ENCODE measurements at regions not wholly inside any gene's neighbourhood (a gene's known extent, or its start where the extent isn't known, plus 50 kb on each side); places are given as distances from the start of the nearest gene placed in this dataset.

GRCh38 chr15:94910166-94910565 is 678.8 kb downstream of the MCTP2 start:
- Mint-ChIP-seq H3K4me3 (no peak overlapping the region), H3K27ac (no peak overlapping the region), H3K36me3 (no peaks in the 10 kb centered on the region), H3K9me3 (peaks cover 26% of the 10 kb centered on the region), H3K4me1 (no peaks in the 10 kb centered on the region), H3K27me3 (ENCODE audit: low read depth) (no peaks in the 10 kb centered on the region)
- ChIA-PET POLR2A (no interaction called here), CTCF (no interaction called here)
- ATAC-seq (no peak), DNase-seq (ENCODE audit: low spot score) (no peak)
- no peak for TF ChIP-seq TEAD4 (CRISPR knock-in tag; IDR thresholded peaks at IDR 0.05)
- TF ChIP-seq, protein P1, sequence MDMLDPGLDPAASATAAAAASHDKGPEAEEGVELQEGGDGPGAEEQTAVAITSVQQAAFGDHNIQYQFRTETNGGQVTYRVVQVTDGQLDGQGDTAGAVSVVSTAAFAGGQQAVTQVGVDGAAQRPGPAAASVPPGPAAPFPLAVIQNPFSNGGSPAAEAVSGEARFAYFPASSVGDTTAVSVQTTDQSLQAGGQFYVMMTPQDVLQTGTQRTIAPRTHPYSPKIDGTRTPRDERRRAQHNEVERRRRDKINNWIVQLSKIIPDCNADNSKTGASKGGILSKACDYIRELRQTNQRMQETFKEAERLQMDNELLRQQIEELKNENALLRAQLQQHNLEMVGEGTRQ (CRISPR knock-in tag; IDR thresholded peaks at IDR 0.05): no peak

GRCh38 chr15:94912760-94913159 is 681.4 kb downstream of the MCTP2 start:
- Mint-ChIP-seq H3K36me3 (no peaks in the 10 kb centered on the region), H3K4me3 (no peak overlapping the region), H3K27ac (no peak overlapping the region), H3K27me3 (ENCODE audit: low read depth) (no peaks in the 10 kb centered on the region), H3K4me1 (no peaks in the 10 kb centered on the region), H3K9me3 (peaks cover 15% of the 10 kb centered on the region)
- ATAC-seq (no peak), DNase-seq (ENCODE audit: low spot score) (no peak)
- ChIA-PET POLR2A (no interaction called here), CTCF (no interaction called here)
- TF ChIP-seq ATF2 (CRISPR knock-in tag; IDR thresholded peaks at IDR 0.05; ENCODE audit: borderline replicate concordance, low read depth) (no peak), FOXK1 (CRISPR knock-in tag; IDR thresholded peaks at IDR 0.05) (no peak), AFF4 (CRISPR knock-in tag; IDR thresholded peaks at IDR 0.05; ENCODE audit: borderline replicate concordance) (no peak), ZNF138 (CRISPR knock-in tag; conservative IDR thresholded peaks at IDR 0.05) (no peak), ZNF416 (CRISPR knock-in tag; IDR thresholded peaks at IDR 0.05) (no peak), RORB (CRISPR knock-in tag; IDR thresholded peaks at IDR 0.05) (no peak), MXD4 (CRISPR knock-in tag; IDR thresholded peaks at IDR 0.05; ENCODE audit: borderline replicate concordance) (no peak), FOXJ3 (CRISPR knock-in tag; IDR thresholded peaks at IDR 0.05; ENCODE audit: borderline replicate concordance) (no peak), FOXP1 (CRISPR knock-in tag; IDR thresholded peaks at IDR 0.05; ENCODE audit: borderline replicate concordance) (no peak), ZNF219 (CRISPR knock-in tag; IDR thresholded peaks at IDR 0.05; ENCODE audit: borderline replicate concordance) (no peak), ELF4 (CRISPR knock-in tag; IDR thresholded peaks at IDR 0.05; ENCODE audit: low read depth) (no peak)
- TF ChIP-seq, protein P2, sequence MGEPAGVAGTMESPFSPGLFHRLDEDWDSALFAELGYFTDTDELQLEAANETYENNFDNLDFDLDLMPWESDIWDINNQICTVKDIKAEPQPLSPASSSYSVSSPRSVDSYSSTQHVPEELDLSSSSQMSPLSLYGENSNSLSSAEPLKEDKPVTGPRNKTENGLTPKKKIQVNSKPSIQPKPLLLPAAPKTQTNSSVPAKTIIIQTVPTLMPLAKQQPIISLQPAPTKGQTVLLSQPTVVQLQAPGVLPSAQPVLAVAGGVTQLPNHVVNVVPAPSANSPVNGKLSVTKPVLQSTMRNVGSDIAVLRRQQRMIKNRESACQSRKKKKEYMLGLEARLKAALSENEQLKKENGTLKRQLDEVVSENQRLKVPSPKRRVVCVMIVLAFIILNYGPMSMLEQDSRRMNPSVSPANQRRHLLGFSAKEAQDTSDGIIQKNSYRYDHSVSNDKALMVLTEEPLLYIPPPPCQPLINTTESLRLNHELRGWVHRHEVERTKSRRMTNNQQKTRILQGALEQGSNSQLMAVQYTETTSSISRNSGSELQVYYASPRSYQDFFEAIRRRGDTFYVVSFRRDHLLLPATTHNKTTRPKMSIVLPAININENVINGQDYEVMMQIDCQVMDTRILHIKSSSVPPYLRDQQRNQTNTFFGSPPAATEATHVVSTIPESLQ (CRISPR knock-in tag; IDR thresholded peaks at IDR 0.05): no peak
- TF ChIP-seq, protein P3, sequence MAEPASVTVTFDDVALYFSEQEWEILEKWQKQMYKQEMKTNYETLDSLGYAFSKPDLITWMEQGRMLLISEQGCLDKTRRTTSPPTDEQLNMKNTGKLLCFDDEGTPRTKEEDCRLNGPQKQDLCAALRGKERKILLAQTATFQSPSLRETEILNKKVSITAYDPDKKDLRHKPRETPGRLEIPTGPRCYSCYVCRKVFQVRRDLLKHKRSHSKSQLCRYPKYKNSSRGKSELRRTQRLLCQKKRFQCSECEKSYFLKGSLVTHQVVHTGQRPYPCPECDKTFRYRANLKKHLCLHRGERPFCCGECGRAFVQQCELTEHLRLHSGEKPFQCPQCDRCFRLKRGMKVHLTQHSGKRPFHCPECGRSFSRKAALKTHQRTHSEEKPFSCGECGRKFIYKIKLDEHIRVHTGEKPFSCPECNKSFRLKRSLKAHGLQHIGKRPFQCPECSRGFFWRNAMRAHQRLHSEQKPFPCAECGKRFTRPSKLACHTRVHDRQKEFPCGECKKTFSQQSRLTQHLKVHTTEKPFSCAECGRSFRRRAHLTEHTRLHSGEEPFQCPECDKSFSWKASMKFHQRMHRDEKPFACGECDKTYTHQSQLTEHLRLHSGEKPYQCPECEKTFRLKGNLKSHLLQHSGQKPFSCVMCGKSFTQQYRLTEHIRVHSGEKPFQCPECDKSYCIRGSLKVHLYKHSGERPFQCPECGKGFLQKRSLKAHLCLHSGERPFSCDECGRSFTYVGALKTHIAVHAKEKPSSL (CRISPR knock-in tag; conservative IDR thresholded peaks at IDR 0.05): no peak
- TF ChIP-seq, protein P4, sequence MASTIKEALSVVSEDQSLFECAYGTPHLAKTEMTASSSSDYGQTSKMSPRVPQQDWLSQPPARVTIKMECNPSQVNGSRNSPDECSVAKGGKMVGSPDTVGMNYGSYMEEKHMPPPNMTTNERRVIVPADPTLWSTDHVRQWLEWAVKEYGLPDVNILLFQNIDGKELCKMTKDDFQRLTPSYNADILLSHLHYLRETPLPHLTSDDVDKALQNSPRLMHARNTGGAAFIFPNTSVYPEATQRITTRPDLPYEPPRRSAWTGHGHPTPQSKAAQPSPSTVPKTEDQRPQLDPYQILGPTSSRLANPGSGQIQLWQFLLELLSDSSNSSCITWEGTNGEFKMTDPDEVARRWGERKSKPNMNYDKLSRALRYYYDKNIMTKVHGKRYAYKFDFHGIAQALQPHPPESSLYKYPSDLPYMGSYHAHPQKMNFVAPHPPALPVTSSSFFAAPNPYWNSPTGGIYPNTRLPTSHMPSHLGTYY (CRISPR knock-in tag; IDR thresholded peaks at IDR 0.05): no peak
- TF ChIP-seq, protein P5, sequence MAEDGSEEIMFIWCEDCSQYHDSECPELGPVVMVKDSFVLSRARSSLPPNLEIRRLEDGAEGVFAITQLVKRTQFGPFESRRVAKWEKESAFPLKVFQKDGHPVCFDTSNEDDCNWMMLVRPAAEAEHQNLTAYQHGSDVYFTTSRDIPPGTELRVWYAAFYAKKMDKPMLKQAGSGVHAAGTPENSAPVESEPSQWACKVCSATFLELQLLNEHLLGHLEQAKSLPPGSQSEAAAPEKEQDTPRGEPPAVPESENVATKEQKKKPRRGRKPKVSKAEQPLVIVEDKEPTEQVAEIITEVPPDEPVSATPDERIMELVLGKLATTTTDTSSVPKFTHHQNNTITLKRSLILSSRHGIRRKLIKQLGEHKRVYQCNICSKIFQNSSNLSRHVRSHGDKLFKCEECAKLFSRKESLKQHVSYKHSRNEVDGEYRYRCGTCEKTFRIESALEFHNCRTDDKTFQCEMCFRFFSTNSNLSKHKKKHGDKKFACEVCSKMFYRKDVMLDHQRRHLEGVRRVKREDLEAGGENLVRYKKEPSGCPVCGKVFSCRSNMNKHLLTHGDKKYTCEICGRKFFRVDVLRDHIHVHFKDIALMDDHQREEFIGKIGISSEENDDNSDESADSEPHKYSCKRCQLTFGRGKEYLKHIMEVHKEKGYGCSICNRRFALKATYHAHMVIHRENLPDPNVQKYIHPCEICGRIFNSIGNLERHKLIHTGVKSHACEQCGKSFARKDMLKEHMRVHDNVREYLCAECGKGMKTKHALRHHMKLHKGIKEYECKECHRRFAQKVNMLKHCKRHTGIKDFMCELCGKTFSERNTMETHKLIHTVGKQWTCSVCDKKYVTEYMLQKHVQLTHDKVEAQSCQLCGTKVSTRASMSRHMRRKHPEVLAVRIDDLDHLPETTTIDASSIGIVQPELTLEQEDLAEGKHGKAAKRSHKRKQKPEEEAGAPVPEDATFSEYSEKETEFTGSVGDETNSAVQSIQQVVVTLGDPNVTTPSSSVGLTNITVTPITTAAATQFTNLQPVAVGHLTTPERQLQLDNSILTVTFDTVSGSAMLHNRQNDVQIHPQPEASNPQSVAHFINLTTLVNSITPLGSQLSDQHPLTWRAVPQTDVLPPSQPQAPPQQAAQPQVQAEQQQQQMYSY (CRISPR knock-in tag; IDR thresholded peaks at IDR 0.05): no peak
- TF ChIP-seq, protein P6, sequence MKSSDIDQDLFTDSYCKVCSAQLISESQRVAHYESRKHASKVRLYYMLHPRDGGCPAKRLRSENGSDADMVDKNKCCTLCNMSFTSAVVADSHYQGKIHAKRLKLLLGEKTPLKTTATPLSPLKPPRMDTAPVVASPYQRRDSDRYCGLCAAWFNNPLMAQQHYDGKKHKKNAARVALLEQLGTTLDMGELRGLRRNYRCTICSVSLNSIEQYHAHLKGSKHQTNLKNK (CRISPR knock-in tag; IDR thresholded peaks at IDR 0.05): no peak
